ENCODE measurements at regions not wholly inside any gene's neighbourhood (a gene's known extent, or its start where the extent isn't known, plus 50 kb on each side); places are given as distances from the start of the nearest gene placed in this dataset.

DNA sequence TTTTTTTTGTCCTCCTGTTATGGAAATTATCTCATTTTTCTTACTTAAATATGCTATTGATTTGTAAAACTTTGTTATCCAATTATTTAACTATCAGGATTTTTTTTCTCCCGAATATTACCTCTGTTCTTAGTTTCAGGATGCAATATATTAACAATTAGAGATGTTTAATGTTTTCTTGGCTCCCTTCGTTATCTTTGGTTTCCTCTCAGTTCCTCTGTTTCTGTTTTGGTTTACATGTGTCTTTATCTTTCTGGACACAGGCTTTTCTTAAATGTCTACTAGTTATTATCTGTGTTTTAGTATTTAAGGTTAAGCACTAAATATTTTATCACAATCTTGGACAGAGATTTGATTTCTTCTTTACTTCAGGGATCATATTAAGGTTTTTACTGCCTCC, 462.2 kb upstream of the SLC10A2 start:
- no peak for TF ChIP-seq EZH2 (IDR thresholded peaks at IDR 0.05; ENCODE audit: insufficient read depth, poor library complexity, severe bottlenecking)
- TF ChIP-seq EZH2phosphoT487 (IDR thresholded peaks at IDR 0.05; ENCODE audit: insufficient read depth, low read depth), result no peak
